HEK293T (cell line): ENCODE measurements at regions not wholly inside any gene's neighbourhood (a gene's known extent, or its start where the extent isn't known, plus 50 kb on each side); places are given as distances from the start of the nearest gene placed in this dataset.

ENCODE experiments used
- ARNT ChIP-seq: fragments of 450-650 bp; IDR thresholded peaks from 2 replicates; pipeline ENCODE4 v1.6.1; 2017; ENCODE audit warnings: mild to moderate bottlenecking
- BHLHE40 ChIP-seq: fragments of 450-650 bp; IDR thresholded peaks from 2 replicates; pipeline ENCODE4 v1.6.1; 2016; ENCODE audit warnings: mild to moderate bottlenecking, moderate library complexity, borderline replicate concordance
- ELF4 ChIP-seq: fragments of 450-650 bp; IDR thresholded peaks from 2 replicates; pipeline ENCODE4 v1.6.1; 2017; ENCODE audit warnings: antibody characterized with exemption
- FOXA1 ChIP-seq: fragments of 450-650 bp; IDR thresholded peaks from 2 replicates; pipeline ENCODE4 v1.6.1; 2016; ENCODE audit warnings: mild to moderate bottlenecking
- FOXK2 ChIP-seq: fragments of 450-650 bp; IDR thresholded peaks from 2 replicates; pipeline ENCODE4 v1.6.1; 2016; ENCODE audit warnings: mild to moderate bottlenecking
- FOXM1 ChIP-seq: fragments of 450-650 bp; IDR thresholded peaks from 2 replicates; pipeline ENCODE4 v1.6.1; 2017; ENCODE audit warnings: mild to moderate bottlenecking, borderline replicate concordance
- NFRKB ChIP-seq: fragments of 450-650 bp; IDR thresholded peaks from 2 replicates; pipeline ENCODE4 v1.6.1; 2016; ENCODE audit warnings: mild to moderate bottlenecking, moderate library complexity
- PKNOX1 ChIP-seq: fragments of 450-650 bp; IDR thresholded peaks from 2 replicates; pipeline ENCODE4 v1.6.1; 2016
- SP1 ChIP-seq: fragments of 450-650 bp; IDR thresholded peaks from 2 replicates; pipeline ENCODE4 v1.6.1; 2017
- SUZ12 ChIP-seq: fragments of 450-650 bp; IDR thresholded peaks from 2 replicates; pipeline ENCODE4 v1.6.1; 2016; ENCODE audit warnings: mild to moderate bottlenecking
- TARDBP ChIP-seq: fragments of 450-650 bp; IDR thresholded peaks from 2 replicates; pipeline ENCODE4 v1.6.1; 2016
- ZNF384 ChIP-seq: fragments of 450-650 bp; IDR thresholded peaks from 2 replicates; pipeline ENCODE4 v1.6.1; 2016

- TF ChIP-seq TARDBP (no peak), ARNT (no peak), NFRKB (no peak), BHLHE40 (no peak), FOXM1 (no peak), FOXK2 (no peak), FOXA1 (no peak), SP1 (no peak), PKNOX1 (no peak), ZNF384 (no peak), ELF4 (no peak), SUZ12 (no peak)
Observed at GRCh38 chr18:30454920-30455319, 587.6 kb downstream of the DSC3 start.
